HK-2 (cell line): ENCODE measurements at regions not wholly inside any gene's neighbourhood (a gene's known extent, or its start where the extent isn't known, plus 50 kb on each side); places are given as distances from the start of the nearest gene placed in this dataset.

ENCODE experiments used
- DNase-seq: peaks from one replicate; pipeline ENCODE4 v3.0.0-alpha.2; 2018; ENCODE audit not compliant: unreplicated experiment

DNA sequence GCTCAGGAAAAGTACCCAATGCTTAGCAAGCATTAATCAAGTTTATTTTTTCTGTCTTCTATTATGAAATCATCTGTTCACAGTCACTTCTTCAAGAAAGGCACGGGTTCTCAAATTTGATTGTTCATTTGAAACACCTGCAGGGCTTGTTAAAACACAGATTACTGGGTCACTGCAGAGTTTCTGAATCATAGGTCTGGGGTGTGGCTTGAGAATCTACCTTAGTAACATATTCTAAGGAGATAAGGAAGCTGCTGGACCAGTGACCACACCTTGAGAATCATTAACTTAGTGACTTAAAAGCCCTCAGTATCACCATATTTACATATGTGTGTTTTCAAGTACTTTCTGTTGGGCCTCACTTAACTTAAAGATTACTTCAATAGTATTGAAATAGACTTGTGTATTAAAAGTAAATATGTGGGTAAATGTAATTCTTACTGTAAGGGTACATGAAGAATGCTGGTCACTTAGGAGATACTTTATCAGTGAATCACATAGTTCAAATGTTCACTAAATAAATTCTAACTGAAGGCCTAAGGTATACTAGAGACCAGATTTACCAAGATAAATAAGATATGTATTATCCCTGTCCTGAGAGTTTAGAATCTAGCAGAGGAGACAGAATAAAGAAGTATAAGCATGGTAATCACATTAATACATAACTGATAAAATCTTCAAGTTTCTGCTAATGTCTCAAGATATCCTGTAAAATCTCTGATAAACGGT lies 1342.1 kb upstream of the C9orf72 start:
- DNase-seq, result no peak

DNA sequence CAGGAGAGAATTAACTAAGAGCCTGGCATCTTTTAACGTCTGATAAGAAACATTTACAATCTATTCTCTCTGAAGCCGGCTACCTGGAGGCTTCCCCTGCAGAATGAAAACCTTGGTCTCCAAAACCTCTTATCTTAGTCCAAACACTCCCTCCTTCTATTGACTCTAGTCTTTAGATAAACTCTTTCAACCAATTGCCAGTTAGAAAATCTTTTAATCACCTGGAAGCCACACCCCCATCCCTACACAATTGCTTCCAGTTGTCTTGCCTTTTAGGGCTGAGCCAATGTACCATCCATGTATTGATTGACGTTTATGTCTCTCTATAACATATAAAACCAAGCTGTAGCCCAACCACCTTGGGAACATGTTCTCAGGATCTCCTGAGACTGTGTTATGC lies 1343.1 kb upstream of the C9orf72 start:
- DNase-seq, result no peak

DNA sequence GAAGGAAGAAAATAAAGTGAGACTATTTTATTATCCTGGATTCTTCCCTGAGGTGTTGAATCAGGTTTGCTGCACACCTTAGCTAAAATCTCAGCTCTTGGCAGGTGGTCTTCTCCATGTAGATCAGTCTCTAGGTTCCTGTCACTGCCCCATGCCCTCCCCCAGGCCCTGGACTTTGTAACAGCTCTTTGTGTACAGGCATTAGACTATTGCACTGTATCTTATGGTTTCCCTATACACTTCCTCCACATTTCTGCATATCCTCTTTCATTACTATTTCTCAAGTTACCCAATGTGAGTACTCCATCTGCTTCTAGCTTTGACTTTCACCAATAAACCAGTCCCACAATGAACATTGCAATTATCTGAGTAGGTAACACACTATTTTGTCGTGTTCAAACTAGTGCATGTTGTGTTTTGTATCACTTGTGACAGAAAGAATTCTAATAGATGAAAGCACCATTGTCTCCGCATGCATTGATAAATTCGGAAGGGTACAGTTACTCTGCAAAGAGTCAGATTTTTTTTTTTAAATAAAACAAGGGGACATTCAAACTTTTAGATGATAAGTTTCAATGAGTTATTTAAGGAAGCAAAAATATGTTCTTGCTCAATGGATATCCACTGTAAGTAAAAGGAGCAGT lies 1348.7 kb upstream of the C9orf72 start:
- DNase-seq, result no peak

DNA sequence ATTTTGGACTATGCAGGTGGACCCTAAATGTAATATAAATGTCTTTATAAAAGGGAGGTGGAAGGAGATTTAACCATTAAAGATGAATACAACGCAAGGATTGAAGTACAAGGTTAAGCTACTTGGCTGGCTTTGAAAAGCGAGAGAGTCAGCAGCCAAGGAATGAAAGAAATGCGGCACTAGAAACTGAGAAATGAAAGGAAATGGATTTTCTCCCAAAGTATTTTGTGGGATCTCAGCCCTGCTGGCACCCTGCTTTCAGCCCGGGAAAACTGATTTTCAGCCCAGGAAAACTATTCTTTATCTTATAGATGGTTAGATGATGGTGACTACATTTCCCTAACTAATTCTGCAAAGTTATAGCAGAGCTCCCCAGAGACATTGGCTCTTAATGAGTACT lies 1349.6 kb upstream of the C9orf72 start:
- no peak for DNase-seq

DNA sequence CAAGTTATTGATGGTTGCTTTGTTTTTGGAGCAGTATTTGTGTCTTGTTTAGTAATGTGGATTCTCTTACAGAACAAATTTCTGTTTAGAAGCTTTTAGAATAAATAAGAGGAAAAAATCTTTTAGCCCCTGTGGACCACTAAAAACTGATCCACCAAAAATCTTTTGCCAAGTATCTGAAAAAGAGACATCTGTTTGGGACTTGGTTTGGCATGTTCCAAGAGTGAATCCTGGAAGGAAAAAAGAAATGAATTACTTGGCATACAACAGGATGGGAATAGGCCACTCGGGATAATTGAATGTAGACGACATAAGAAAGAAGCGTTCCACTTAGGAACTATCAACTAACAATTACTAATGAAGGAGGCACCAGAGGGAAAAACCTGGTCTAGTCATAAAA lies 1350.1 kb upstream of the C9orf72 start:
- DNase-seq, result no peak

DNA sequence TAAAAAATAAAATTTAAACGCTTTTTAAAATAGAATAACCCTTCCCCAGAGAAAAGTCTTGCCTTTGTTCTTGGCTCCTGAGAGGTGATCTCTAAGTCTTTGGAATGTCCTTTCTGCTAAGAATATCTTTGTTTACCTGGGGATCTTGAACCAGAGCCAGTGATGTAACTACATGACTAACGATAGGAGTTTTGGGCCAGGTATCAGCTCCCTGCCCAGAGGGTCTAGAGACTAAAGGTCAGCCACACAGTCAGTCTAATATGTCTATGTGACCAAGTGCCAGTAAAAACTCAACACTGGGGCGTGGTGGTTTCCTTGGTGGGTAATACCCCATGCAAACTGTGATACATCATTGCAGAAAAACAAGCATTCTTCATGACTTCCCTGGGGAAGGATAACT lies 1351.9 kb upstream of the C9orf72 start:
- DNase-seq, result no peak

DNA sequence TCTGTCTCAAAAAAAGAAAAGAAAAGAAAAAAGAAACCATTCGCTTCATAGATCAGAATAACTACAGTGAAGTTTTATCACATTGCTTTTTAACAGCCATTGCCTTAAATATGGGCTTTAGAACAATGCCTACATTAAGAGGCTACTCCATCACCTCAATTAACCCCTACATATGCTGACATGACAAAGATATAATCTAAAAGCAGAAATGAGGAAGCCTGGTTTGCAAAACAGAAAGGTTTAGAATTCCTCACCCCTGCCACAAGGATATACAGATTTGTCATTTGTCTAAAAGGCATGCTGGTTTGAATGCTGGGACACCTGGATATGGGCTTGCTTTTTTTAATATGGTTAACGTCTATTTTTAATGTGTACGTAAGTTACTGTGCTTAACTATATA lies 1353.0 kb upstream of the C9orf72 start:
- no peak for DNase-seq

DNA sequence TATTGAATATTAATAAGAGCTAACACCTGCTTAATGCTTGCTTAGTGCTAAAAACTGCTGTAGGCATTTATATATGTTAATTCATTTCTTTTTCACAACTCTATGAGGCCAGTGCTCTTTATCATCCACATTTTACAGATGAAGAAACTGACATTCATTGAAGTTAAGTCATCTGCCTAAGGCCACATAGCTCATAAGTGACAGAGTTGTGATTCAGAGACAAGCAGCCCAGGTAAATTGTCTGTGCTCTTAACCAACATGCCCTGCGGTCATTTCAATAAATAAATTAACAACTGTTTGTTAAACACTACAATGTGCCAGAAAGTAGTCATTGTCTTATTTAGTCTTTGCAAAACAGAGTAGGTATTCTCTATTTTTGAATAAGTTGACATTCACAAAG lies 1354.4 kb upstream of the C9orf72 start:
- no peak for DNase-seq

DNA sequence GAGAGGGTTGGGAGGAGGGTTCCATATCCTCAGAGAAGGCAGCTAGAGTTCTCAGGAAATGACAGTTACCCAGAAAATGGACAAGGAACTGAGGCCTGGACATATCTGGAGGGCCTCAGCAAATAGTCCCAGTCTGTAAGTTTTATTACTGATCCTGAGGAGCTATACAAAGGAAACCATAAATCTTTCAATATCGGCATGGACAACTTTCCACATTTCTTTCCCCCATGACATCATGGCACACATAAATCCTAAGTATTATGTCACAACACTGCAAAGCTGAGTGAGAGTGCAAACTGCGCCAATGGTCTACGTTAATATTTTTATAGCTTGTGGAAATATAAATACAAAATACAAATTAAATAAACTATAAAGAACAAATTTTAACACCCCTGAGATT lies 1356.2 kb upstream of the C9orf72 start:
- DNase-seq, result no peak

DNA sequence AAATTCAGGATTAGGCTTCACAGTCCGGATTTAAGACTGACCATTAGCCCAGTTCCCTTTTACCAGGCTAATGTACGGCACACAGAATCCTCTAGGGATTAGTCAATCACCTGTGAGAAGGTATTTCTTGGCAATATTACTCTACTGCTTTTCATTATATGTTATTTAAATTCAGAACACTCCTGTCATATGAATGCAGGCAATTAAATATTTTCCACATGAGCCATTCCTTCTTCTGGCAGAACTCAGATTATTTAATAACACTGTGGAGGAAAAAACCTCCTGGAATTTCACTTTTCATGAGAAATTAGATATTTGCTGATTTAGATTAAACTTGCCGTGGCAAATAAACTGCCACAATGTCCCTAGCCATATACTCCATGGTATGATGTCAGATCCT lies 1357.5 kb upstream of the C9orf72 start:
- DNase-seq, result no peak

DNA sequence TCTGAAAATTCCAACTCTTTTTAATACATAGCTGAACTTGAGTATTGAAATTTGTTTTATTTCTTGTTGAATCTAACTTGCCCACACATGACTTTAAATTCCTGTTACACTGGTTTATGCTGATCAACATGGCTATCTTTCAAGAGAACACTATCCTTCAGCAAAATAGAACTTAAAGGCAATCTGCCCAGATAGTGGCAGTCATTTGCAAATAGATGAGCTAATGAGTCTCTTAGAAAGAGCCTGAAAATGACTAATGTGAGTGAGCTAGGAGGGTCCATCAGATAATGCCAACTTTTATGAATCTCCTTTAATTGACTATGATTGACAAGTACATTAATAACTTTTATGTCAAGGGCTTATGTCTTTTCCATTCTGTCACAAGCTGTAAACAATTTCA lies 1360.8 kb upstream of the C9orf72 start:
- DNase-seq, result no peak

DNA sequence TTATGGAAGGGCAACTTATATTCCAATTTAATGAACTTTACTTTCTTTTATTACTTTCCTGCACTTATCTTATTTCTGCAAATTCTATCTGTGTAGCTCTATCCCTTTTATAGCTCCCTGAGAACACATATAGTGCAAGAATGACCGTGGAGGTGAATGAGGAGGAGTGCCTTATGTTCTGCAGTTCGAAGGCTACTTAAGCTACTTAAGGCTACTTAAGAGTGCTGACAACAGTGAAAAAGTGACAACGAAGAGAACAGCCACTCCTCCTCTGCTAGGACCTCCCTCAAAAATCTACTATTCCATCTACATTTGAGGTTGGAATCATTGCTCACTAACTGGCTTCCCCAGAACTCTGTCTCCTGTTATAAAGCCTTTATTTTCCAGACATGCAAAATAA lies 1365.7 kb upstream of the C9orf72 start:
- no peak for DNase-seq

DNA sequence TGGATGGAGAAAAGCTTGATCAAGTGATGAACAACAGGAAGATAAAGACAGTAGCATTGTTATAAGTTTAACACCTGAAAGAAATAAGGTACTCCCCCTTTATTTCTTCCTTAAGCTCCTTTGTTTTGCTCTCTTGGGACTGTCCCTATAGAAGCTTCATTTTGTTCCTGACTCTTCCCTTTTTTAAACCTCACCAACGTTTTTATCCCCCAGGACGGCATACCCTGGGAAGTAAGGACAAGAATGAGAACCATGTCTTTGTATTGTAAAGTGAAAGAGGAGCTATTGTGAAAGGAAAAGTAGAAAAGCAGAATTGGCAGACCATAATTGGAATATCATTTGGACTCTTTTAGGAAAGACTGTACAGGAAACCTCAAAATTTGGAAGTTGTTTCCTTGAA lies 1368.6 kb upstream of the C9orf72 start:
- DNase-seq, result no peak

DNA sequence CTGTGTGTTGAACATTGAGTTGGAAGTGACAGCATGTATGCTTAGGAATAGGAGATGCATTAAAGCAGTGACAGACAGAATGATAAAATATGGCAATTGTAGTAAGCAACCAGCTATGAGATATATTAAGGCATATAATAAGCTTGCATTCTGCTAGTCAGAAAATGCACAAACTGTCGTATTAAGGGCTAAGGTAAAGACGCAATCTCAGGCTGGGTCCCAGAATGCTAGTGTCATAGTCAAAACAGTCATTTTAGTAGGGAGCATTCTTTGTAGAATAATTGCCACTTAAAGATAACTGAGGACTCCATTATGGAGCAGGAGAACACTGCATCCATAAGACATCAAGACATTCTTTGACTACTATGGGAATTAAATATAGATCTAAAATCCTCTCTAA lies 1369.7 kb upstream of the C9orf72 start:
- no peak for DNase-seq

DNA sequence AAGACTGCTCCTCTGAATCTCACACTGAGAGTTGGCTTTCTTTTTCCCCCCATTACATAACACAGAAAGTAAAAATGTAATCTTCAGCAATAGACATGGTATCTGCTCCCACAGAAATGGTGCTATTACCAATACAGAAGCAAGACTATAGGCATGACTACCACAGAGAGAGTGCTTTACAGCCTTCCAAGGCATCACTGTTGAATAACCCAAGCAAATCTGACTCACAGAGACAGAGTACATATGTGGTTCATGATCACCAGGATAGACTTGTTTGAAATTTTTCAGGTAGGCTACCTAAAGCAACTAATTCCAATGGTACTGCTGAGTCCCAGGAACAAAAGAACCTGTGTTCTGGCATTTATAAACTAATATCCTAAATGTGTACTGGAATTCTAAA lies 1373.4 kb upstream of the C9orf72 start:
- DNase-seq, result no peak

DNA sequence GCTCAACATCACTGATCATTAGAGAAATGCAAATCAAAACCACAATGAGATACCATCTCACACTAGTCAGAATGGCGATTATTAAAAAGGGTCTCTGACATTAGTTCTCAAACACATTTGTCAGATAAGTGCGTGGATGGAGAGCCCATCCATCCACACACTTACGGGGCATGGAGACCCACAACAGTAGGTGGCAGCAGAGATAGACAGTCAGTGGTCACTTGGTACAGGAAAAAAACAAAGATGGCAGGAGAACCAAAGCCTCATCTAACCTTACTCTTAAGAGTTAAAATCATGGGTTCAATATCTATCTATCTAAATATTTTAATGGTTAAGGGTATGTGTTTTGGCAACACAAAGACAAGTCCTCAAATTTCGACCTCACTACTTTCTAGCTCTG lies 1378.7 kb upstream of the C9orf72 start:
- DNase-seq, result no peak

DNA sequence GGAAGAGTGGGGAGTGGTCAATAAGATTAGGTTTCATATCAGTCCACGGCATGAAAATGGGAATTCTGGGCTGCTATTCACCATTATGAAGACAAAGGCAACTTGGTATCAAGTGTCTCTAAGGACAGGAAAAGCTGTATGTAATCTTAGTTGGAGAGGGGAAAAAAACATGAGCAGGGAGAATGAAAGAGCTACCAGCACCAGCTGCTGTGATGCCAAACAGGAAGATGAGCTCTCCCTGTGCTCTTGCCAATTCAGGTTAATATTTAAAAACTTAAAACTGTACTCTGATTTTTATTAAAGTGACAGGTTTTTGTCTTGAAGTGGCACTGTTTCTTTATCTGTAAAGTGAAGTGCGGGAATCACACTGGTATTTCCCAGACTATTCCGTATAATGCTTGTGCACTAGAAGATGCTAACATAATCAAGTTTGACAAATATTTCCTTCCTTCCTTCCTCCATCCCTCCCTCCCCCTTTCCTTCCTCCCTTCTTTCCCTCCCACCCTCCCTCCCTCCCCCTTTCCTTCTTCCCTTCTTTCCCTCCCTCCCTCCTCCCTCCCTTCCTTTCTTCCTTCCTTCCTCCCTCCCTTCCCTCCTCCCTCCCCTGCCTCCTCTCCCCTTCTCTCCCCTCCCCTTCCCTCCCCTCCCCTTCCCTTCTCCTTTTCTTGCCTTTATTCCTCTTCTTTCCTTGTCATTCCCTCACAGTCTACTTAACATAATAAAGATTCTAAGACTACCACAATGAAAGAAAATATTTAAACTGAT lies 1383.0 kb upstream of the C9orf72 start:
- no peak for DNase-seq

DNA sequence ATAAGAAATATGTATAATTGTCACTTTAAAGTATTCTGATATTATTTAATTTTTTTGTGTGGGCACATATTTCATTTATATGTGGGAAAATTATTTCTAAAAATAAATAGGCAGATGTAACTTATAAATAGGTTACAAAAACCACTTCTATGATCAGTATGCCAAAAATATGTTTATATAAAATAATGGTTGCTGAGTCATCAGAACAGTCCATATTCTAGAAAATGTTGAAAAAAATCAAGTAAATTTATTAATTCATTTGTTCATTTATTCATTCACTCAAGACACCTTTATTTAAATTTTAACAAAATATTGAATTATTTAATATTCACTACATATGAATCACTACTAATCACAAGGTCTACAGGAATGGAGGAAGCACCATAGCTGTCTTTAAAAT lies 1387.3 kb upstream of the C9orf72 start:
- DNase-seq, result no peak

DNA sequence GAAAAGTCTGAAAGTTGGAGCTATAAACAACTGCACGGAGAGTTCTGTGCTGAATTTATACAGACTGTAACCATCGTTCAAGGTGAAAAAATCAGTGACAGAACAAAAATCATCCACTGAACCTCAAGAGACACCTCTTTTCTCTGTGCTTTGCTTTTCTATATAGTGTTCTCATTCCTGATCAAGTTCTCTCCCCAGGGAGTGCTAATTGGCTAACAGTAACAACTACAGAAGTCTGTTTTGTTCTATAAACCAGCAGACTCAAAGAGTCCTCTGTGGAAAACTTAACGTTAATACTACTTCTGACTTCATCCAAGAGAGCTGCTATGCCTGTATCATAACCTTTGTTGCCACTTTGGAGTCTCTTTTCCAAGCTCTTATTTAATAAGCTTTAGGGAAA lies 1388.3 kb upstream of the C9orf72 start:
- no peak for DNase-seq

DNA sequence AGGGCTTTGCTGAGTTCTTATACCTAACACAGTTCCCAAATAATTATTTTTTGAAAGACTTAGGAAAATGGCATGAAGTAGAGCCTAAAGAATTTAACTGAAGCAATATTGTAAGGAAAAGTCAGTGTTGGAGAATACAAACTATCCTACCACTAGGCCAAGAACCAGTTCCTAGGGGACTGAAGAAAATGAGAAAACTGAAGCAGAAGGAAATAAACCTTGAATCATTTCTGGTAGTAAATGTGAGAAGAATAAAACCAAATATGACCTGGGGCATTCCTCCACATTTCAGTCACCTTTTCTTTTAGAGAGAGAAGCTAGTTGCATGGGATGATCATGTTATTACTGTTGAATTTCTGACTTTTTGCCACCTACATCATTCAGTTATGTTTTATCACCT lies 1393.9 kb upstream of the C9orf72 start:
- no peak for DNase-seq

DNA sequence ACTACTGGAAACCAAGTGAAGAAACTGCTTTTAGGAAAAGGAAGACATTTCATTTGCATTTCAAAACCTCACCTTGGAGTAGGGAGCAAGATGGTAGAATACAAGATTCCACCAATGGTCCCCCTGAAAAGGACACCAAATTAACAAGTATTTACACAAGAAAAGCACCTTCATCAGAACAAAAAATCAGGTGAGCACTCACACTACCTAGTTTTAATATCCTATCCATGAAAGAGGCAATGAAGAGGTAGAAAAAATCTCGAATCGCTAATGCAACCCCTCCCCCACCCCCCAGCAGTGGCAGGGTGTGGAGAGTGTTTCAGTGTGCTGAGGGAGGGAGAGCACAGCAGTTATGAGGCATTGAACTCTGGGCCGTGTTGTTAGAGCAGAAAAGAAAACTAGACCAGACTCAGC lies 1397.0 kb upstream of the C9orf72 start:
- DNase-seq, result no peak

DNA sequence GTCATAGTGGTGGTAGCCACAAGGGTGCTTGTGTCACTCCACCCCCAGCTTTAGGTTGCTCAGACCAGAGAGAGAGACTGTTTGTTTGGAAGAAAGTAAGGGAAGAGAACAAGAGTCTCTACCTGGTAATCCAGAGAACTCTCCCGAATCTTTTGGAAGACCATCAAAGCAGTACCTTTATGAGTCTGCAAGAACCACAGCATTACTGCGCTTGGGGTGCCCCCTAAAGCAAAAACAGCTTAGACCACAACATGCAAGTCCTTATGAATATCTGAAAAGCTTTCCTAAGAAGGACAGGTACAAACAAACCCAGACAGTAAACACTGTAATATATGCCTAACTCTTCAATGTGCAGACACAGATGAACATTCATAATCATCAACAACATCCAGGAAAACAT lies 1398.6 kb upstream of the C9orf72 start:
- no peak for DNase-seq

DNA sequence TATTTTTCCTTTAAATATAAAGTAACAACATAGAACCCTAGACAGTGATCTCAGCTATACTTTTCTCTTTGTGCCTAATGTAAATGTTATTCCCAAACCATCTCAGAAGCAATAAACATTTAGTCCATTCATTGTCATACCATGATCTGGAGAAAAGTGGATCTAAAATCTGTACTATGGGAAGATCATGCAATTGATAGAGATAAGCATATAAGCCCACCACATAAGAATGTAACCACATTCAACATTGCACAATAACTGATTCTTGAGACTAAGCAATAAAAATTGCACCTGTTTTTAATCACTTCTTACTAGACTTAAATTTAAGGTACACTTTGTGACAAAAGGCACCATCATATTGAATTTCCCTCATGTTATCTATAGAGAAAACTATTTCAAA lies 1403.0 kb upstream of the C9orf72 start:
- DNase-seq, result no peak
